HFFc6 (cell line): ENCODE measurements at regions not wholly inside any gene's neighbourhood (a gene's known extent, or its start where the extent isn't known, plus 50 kb on each side); places are given as distances from the start of the nearest gene placed in this dataset.

ENCODE experiments used
- DNase-seq: peaks from one replicate; pipeline ENCODE4 v3.0.0-alpha.2; 2018
- H3K27ac Mint-ChIP-seq: 2 replicates; pipeline ENCODE4 v1.8.0; 2020; ENCODE audit warnings: mild to moderate bottlenecking, mixed read lengths
- H3K27me3 Mint-ChIP-seq: 2 replicates; pipeline ENCODE4 v1.8.0; 2021; ENCODE audit warnings: mild to moderate bottlenecking, moderate library complexity, mixed read lengths; ENCODE audit not compliant: insufficient read depth
- H3K36me3 Mint-ChIP-seq: 2 replicates; pipeline ENCODE4 v1.8.0; 2021; ENCODE audit warnings: low read depth, mixed read lengths
- H3K4me1 Mint-ChIP-seq: 2 replicates; pipeline ENCODE4 v1.8.0; 2020; ENCODE audit warnings: low read depth, mixed read lengths
- H3K4me3 Mint-ChIP-seq: 2 replicates; pipeline ENCODE4 v1.8.0; 2020; ENCODE audit warnings: mild to moderate bottlenecking, moderate library complexity, mixed read lengths
- H3K9me3 Mint-ChIP-seq: 2 replicates; pipeline ENCODE4 v1.8.0; 2020; ENCODE audit warnings: mild to moderate bottlenecking, mixed read lengths
- TF ChIP-seq, protein P1 (sequence below): fragments of 200-600 bp; sonication (generic); IDR thresholded peaks from 2 replicates; pipeline ENCODE4 v1.5.0; 2021; ENCODE audit warnings: antibody characterized with exemption, mild to moderate bottlenecking

- peaks cover 39% of the 10 kb centered on the region for H3K27me3 Mint-ChIP-seq
- H3K4me3 Mint-ChIP-seq = 0 out of 2 replicates have a peak overlapping the region, but pooled peaks have one; percentile 30
- peaks cover 17% of the 10 kb centered on the region; the same call in 1 of the 2 replicates for H3K36me3 Mint-ChIP-seq
- peak overlapping the region; percentile 73 for H3K27ac Mint-ChIP-seq
- DNase-seq = no peak
- H3K4me1 Mint-ChIP-seq = peaks cover 43% of the 10 kb centered on the region
- TF ChIP-seq, protein P1, sequence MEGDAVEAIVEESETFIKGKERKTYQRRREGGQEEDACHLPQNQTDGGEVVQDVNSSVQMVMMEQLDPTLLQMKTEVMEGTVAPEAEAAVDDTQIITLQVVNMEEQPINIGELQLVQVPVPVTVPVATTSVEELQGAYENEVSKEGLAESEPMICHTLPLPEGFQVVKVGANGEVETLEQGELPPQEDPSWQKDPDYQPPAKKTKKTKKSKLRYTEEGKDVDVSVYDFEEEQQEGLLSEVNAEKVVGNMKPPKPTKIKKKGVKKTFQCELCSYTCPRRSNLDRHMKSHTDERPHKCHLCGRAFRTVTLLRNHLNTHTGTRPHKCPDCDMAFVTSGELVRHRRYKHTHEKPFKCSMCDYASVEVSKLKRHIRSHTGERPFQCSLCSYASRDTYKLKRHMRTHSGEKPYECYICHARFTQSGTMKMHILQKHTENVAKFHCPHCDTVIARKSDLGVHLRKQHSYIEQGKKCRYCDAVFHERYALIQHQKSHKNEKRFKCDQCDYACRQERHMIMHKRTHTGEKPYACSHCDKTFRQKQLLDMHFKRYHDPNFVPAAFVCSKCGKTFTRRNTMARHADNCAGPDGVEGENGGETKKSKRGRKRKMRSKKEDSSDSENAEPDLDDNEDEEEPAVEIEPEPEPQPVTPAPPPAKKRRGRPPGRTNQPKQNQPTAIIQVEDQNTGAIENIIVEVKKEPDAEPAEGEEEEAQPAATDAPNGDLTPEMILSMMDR = no peak
- H3K9me3 Mint-ChIP-seq = peaks cover 5% of the 10 kb centered on the region; the same call in 1 of the 2 replicates
Measured at GRCh38 chr14:101072070-101072469, 168.5 kb upstream of the RTL1 start.

DNA sequence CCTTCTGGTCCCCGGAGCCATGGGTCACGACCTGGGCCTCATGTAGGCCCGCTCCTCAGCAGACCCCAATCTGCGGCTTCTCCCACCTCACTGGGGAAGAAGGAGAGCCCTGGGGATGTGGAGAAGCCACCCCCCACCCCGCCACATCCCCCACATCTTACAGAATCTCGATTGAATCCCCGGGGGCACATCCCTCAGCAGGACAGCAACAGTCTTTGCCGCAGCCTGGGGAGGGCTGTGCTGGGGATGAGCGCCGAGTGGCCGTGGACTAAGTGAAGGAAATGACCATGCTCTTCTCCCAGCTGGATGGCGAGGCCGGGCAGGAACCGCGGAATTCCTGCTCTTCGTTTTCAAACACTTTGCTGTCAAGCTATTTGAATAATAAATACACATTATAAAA lies 169.0 kb upstream of the RTL1 start:
- Mint-ChIP-seq H3K27me3 (peaks cover 40% of the 10 kb centered on the region), H3K4me3 (peak overlapping the region; percentile 30; the same call in 1 of the 2 replicates), H3K4me1 (peaks cover 43% of the 10 kb centered on the region), H3K27ac (peak overlapping the region; percentile 73), H3K9me3 (peaks cover 5% of the 10 kb centered on the region; the same call in 1 of the 2 replicates), H3K36me3 (peaks cover 17% of the 10 kb centered on the region; the same call in 1 of the 2 replicates)
- no peak for DNase-seq
- TF ChIP-seq, protein P1 = no peak

- Mint-ChIP-seq H3K4me3 (peak overlapping the region; percentile 30; the same call in 1 of the 2 replicates), H3K9me3 (peaks cover 5% of the 10 kb centered on the region; the same call in 1 of the 2 replicates), H3K27ac (peak overlapping the region; percentile 73), H3K4me1 (peaks cover 43% of the 10 kb centered on the region), H3K27me3 (peaks cover 35% of the 10 kb centered on the region), H3K36me3 (peaks cover 12% of the 10 kb centered on the region; the same call in 1 of the 2 replicates)
- TF ChIP-seq, protein P1 = peak; percentile 33
- peak; percentile 97 for DNase-seq
Measured at GRCh38 chr14:101072945-101073597, 169.5 kb upstream of the RTL1 start.

- DNase-seq = no peak
- Mint-ChIP-seq H3K27me3 (peaks cover 35% of the 10 kb centered on the region), H3K36me3 (peaks cover 10% of the 10 kb centered on the region; the same call in 1 of the 2 replicates), H3K9me3 (peaks cover 5% of the 10 kb centered on the region; the same call in 1 of the 2 replicates), H3K4me3 (no peak overlapping the region), H3K4me1 (peaks cover 43% of the 10 kb centered on the region), H3K27ac (no peak overlapping the region; the same call in 1 of the 2 replicates)
- TF ChIP-seq, protein P1 = no peak
Measured at GRCh38 chr14:101073598-101073965, 170.1 kb upstream of the RTL1 start.

DNA sequence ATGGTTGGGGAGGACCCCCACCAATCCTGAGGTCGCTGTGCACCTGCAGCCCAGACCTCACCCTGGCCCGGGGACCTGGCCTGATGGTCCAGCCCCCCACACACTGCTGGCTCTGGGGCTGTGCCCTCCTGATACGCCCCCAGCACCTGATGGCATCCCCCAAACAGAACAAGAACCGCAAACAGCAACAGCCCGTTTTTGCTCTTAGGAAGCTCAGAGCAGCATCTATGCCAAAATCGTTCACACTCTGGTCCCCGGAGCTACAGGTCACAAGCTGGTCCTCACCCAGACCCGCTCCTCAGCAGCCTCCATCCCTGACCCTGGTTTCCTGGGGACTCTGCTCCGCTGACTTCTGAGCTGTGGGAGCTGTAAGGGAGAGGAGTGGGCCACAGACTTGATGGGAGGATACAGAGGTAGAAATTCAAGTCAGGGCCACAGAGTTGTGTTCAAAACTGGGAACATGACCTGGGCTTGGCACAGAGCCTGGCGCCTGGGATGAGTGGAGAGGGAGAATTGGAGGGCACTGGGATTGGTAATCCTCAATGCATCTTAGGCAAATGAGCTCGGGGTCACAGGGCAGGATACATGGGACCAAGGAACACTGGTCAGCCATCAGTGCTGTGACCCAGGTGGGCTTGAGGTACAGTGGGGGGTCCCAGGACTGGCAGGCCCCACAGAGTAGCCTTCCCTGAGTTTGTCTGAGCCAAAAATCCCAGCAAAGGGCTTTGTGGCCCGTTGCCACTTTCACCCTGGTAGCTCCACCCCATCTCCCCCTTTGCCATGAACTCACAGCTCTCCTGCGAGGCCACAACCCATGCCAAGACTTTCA lies 170.9 kb upstream of the RTL1 start:
- Mint-ChIP-seq H3K36me3 (peaks cover 5% of the 10 kb centered on the region; the same call in 1 of the 2 replicates), H3K4me3 (no peak overlapping the region), H3K27me3 (peaks cover 34% of the 10 kb centered on the region), H3K4me1 (peaks cover 43% of the 10 kb centered on the region), H3K9me3 (peaks cover 5% of the 10 kb centered on the region; the same call in 1 of the 2 replicates), H3K27ac (peak overlapping the region; percentile 56)
- TF ChIP-seq, protein P1 = no peak
- no peak for DNase-seq
